ENCODE measurements at regions not wholly inside any gene's neighbourhood (a gene's known extent, or its start where the extent isn't known, plus 50 kb on each side); places are given as distances from the start of the nearest gene placed in this dataset.
A peak's percentile ranks its signal among the peaks of the same experiment; 100 is the strongest.

DNA sequence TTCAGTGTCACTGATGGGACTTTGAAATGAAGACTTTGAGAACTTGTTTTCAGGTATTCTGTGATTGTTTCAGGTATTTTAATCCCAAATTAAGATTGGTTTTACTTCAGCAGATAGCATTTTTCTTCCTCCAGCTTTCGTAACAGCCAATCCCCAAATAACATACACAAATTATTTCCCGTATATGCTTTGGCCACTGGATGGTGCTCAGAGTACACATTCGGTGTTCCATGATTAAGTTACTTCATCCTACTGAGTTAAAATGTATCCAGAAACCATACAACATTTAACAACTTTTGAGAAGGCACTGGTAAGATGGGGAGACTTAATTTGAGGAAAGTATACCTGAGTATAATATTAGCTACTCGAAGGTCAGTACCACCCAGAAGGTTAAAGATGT, 233.4 kb upstream of the FAM47A start:
- H3K36me3 Mint-ChIP-seq (ENCODE audit: low read depth) = no peaks in the 10 kb centered on the region
- H4K20me1 ChIP-seq (replicated peaks; ENCODE audit: insufficient read depth) = no peaks in the 10 kb centered on the region
- no peak overlapping the region for H3K27ac Mint-ChIP-seq
- H3K27ac ChIP-seq (ENCODE audit: low read depth) = no peak overlapping the region
- H3K36me3 ChIP-seq (ENCODE audit: insufficient read depth) = no peaks in the 10 kb centered on the region
- no peaks in the 10 kb centered on the region for H3K9me2 ChIP-seq (ENCODE audit: insufficient read depth)
- no peaks in the 10 kb centered on the region for H3F3A ChIP-seq (replicated peaks; ENCODE audit: low read depth)
- no peak overlapping the region for H3K4me2 ChIP-seq
- no peak overlapping the region for H3K4me3 Mint-ChIP-seq
- H3K4me3 ChIP-seq = no peak overlapping the region
- DNase-seq (ENCODE audit: low spot score) (peak; percentile 40), ATAC-seq (no peak)
- H3K9me3 Mint-ChIP-seq = no peaks in the 10 kb centered on the region
- H3K27me3 ChIP-seq (ENCODE audit: insufficient read depth) = no peaks in the 10 kb centered on the region
- H3K79me2 ChIP-seq (replicated peaks; ENCODE audit: insufficient read depth) = no peaks in the 10 kb centered on the region
- no peaks in the 10 kb centered on the region for H3K4me1 ChIP-seq (ENCODE audit: insufficient read depth)
- no peaks in the 10 kb centered on the region for H3K27me3 Mint-ChIP-seq (ENCODE audit: insufficient read depth, low read depth, poor library complexity)
- no peaks in the 10 kb centered on the region for H3K4me1 Mint-ChIP-seq
- H2AFZ ChIP-seq = no peak overlapping the region
- TF ChIP-seq STAT1 (IDR thresholded peaks at IDR 0.05; ENCODE audit: unreplicated experiment) = no peak
- no peak for TF ChIP-seq CREB1 (CRISPR knock-in tag; IDR thresholded peaks at IDR 0.05; ENCODE audit: low read depth)
- TF ChIP-seq, protein P1, sequence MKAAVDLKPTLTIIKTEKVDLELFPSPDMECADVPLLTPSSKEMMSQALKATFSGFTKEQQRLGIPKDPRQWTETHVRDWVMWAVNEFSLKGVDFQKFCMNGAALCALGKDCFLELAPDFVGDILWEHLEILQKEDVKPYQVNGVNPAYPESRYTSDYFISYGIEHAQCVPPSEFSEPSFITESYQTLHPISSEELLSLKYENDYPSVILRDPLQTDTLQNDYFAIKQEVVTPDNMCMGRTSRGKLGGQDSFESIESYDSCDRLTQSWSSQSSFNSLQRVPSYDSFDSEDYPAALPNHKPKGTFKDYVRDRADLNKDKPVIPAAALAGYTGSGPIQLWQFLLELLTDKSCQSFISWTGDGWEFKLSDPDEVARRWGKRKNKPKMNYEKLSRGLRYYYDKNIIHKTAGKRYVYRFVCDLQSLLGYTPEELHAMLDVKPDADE (IDR thresholded peaks at IDR 0.05) = no peak
- TF ChIP-seq, protein P2, sequence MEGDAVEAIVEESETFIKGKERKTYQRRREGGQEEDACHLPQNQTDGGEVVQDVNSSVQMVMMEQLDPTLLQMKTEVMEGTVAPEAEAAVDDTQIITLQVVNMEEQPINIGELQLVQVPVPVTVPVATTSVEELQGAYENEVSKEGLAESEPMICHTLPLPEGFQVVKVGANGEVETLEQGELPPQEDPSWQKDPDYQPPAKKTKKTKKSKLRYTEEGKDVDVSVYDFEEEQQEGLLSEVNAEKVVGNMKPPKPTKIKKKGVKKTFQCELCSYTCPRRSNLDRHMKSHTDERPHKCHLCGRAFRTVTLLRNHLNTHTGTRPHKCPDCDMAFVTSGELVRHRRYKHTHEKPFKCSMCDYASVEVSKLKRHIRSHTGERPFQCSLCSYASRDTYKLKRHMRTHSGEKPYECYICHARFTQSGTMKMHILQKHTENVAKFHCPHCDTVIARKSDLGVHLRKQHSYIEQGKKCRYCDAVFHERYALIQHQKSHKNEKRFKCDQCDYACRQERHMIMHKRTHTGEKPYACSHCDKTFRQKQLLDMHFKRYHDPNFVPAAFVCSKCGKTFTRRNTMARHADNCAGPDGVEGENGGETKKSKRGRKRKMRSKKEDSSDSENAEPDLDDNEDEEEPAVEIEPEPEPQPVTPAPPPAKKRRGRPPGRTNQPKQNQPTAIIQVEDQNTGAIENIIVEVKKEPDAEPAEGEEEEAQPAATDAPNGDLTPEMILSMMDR (conservative IDR thresholded peaks at IDR 0.05; ENCODE audit: low read depth in 2 of 2) = peak; percentile 63 to 73
- TF ChIP-seq, protein P3, sequence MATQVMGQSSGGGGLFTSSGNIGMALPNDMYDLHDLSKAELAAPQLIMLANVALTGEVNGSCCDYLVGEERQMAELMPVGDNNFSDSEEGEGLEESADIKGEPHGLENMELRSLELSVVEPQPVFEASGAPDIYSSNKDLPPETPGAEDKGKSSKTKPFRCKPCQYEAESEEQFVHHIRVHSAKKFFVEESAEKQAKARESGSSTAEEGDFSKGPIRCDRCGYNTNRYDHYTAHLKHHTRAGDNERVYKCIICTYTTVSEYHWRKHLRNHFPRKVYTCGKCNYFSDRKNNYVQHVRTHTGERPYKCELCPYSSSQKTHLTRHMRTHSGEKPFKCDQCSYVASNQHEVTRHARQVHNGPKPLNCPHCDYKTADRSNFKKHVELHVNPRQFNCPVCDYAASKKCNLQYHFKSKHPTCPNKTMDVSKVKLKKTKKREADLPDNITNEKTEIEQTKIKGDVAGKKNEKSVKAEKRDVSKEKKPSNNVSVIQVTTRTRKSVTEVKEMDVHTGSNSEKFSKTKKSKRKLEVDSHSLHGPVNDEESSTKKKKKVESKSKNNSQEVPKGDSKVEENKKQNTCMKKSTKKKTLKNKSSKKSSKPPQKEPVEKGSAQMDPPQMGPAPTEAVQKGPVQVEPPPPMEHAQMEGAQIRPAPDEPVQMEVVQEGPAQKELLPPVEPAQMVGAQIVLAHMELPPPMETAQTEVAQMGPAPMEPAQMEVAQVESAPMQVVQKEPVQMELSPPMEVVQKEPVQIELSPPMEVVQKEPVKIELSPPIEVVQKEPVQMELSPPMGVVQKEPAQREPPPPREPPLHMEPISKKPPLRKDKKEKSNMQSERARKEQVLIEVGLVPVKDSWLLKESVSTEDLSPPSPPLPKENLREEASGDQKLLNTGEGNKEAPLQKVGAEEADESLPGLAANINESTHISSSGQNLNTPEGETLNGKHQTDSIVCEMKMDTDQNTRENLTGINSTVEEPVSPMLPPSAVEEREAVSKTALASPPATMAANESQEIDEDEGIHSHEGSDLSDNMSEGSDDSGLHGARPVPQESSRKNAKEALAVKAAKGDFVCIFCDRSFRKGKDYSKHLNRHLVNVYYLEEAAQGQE (IDR thresholded peaks at IDR 0.05; ENCODE audit: unreplicated experiment) = no peak
- TF ChIP-seq, protein P4, sequence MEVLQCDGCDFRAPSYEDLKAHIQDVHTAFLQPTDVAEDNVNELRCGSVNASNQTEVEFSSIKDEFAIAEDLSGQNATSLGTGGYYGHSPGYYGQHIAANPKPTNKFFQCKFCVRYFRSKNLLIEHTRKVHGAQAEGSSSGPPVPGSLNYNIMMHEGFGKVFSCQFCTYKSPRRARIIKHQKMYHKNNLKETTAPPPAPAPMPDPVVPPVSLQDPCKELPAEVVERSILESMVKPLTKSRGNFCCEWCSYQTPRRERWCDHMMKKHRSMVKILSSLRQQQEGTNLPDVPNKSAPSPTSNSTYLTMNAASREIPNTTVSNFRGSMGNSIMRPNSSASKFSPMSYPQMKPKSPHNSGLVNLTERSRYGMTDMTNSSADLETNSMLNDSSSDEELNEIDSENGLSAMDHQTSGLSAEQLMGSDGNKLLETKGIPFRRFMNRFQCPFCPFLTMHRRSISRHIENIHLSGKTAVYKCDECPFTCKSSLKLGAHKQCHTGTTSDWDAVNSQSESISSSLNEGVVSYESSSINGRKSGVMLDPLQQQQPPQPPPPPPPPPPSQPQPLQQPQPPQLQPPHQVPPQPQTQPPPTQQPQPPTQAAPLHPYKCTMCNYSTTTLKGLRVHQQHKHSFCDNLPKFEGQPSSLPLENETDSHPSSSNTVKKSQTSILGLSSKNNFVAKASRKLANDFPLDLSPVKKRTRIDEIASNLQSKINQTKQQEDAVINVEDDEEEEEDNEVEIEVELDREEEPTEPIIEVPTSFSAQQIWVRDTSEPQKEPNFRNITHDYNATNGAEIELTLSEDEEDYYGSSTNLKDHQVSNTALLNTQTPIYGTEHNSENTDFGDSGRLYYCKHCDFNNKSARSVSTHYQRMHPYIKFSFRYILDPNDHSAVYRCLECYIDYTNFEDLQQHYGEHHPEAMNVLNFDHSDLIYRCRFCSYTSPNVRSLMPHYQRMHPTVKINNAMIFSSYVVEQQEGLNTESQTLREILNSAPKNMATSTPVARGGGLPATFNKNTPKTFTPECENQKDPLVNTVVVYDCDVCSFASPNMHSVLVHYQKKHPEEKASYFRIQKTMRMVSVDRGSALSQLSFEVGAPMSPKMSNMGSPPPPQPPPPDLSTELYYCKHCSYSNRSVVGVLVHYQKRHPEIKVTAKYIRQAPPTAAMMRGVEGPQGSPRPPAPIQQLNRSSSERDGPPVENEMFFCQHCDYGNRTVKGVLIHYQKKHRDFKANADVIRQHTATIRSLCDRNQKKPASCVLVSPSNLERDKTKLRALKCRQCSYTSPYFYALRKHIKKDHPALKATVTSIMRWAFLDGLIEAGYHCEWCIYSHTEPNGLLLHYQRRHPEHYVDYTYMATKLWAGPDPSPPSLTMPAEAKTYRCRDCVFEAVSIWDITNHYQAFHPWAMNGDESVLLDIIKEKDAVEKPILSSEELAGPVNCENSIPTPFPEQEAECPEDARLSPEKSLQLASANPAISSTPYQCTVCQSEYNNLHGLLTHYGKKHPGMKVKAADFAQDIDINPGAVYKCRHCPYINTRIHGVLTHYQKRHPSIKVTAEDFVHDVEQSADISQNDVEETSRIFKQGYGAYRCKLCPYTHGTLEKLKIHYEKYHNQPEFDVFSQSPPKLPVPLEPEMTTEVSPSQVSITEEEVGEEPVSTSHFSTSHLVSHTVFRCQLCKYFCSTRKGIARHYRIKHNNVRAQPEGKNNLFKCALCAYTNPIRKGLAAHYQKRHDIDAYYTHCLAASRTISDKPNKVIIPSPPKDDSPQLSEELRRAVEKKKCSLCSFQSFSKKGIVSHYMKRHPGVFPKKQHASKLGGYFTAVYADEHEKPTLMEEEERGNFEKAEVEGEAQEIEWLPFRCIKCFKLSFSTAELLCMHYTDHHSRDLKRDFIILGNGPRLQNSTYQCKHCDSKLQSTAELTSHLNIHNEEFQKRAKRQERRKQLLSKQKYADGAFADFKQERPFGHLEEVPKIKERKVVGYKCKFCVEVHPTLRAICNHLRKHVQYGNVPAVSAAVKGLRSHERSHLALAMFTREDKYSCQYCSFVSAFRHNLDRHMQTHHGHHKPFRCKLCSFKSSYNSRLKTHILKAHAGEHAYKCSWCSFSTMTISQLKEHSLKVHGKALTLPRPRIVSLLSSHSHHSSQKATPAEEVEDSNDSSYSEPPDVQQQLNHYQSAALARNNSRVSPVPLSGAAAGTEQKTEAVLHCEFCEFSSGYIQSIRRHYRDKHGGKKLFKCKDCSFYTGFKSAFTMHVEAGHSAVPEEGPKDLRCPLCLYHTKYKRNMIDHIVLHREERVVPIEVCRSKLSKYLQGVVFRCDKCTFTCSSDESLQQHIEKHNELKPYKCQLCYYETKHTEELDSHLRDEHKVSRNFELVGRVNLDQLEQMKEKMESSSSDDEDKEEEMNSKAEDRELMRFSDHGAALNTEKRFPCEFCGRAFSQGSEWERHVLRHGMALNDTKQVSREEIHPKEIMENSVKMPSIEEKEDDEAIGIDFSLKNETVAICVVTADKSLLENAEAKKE (CRISPR knock-in tag; IDR thresholded peaks at IDR 0.05) = no peak
- no peak for TF ChIP-seq NANOG (IDR thresholded peaks at IDR 0.05; ENCODE audit: borderline replicate concordance)

Measured in GM23338 (cell line).